ENCODE measurements at regions not wholly inside any gene's neighbourhood (a gene's known extent, or its start where the extent isn't known, plus 50 kb on each side); places are given as distances from the start of the nearest gene placed in this dataset.

DNA sequence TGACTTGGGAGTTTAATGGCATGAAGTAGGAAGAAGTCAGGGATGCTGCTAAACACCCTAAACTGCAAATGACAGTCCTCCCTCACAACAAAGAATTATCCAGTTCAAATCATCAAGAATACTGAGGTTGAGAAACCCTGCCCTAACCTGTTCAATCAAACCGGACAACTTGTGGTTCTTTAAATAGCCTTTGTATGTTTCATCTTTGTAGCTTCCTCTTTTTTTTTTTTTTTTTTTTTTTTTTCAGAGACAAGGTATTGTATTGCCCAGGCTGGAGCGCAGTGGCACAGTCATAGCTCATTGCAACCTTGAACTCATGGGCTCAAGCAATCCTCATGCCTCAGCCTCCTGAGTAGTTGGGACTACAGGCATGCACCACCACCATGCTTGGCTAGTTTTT is 52.5 kb upstream of the TTC29 start:
- H3K4me1 Mint-ChIP-seq: no peaks in the 10 kb centered on the region
- no peak overlapping the region for H3K4me3 Mint-ChIP-seq
- H3K27ac Mint-ChIP-seq: no peak overlapping the region
- H3K27me3 Mint-ChIP-seq: no peaks in the 10 kb centered on the region
- H3K36me3 Mint-ChIP-seq (ENCODE audit: low read depth): no peaks in the 10 kb centered on the region
- H3K9me3 Mint-ChIP-seq: peaks cover 5% of the 10 kb centered on the region
- intact Hi-C loops (cut with micrococcal nuclease): no loop called here
- DNase-seq: no peak

DNA sequence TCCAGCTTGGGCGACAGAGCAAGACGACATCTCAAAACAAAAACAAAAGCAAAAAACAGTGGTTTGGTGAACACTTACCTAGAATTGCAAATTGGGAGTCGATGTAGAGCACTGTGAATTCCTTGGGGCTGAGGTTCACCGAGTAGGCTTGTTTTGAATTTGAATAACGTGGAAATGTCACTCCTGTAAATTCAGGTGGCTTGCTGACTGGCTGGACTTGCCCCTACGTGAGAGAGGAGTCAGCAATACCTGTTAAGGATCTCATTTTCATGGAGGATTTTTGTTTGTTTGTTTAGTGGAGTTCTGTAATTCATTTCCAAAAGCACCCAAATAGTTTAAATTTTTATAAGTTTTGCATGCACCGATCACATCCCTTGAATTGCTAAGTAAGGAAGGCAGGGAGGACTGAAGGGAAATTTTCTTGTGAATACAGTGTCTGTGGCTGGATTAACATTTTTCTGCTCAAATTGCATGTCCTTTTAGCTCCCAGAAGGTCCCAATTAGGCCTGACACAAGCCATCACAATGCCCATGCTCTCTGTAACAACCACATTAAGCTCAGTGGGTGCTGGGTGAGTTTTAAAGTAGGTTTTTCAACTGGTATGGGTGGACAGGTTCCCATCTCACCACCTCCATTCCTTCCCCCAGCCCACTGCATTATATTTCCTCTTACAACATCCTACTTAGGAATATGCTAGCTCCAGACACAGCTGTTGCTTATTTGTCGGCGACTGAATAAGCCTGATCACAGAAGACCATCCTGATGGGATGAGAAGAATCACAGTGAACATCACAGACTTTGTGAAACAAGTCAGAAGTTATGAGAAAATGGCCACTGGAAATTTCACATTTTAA is 58.5 kb upstream of the TTC29 start:
- intact Hi-C loops (cut with micrococcal nuclease): no loop called here
- Mint-ChIP-seq H3K27me3 (no peaks in the 10 kb centered on the region), H3K27ac (no peak overlapping the region), H3K36me3 (ENCODE audit: low read depth) (no peaks in the 10 kb centered on the region), H3K4me3 (no peak overlapping the region), H3K9me3 (no peaks in the 10 kb centered on the region), H3K4me1 (no peaks in the 10 kb centered on the region)
- peak; percentile 10 for DNase-seq

DNA sequence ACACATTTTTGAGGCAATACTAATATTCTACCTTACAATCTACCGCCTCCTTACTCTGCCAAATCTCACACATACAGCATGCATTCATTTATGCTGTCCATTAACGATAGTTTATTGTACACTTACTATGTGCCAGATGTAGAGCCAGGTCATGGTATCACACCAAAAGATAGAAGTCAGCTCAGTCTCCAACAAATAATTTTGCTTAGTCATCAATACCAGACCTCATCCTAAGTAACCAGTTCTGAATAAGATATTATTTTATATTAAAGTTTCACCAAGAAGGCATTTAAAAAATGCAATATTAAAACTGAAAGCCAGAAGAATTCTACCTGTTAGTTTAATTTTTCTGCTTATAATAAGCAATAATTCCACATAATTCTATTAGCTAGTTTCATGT is 60.6 kb upstream of the TTC29 start:
- Mint-ChIP-seq H3K27me3 (no peaks in the 10 kb centered on the region), H3K27ac (no peak overlapping the region), H3K9me3 (no peaks in the 10 kb centered on the region), H3K36me3 (ENCODE audit: low read depth) (no peaks in the 10 kb centered on the region), H3K4me1 (no peaks in the 10 kb centered on the region), H3K4me3 (no peak overlapping the region)
- no peak for DNase-seq
- intact Hi-C loops (cut with micrococcal nuclease): no loop called here

DNA sequence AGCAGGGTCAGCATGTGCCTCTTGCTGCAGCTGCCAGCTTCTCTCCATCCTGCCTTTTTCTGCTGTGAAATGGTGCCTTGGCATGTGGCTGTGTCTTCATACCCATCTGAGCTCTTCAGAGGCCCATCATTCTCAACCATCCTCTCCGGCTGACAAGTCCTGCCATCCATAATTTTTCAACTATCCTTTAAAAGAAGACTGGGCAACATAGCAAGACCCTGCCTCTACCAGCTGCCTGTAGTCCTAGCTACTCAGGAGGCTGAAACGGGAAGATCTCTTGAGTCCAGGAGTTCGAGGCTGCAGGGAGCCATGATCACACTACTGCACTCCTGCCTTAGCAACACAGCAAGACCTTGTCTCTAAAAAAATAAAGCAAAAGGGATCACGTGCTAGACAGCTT is 64.2 kb upstream of the TTC29 start:
- H3K4me1 Mint-ChIP-seq: no peaks in the 10 kb centered on the region
- DNase-seq: no peak
- H3K27me3 Mint-ChIP-seq: peaks cover 2% of the 10 kb centered on the region
- H3K4me3 Mint-ChIP-seq: no peak overlapping the region
- H3K36me3 Mint-ChIP-seq (ENCODE audit: low read depth): no peaks in the 10 kb centered on the region
- intact Hi-C loops (cut with micrococcal nuclease): no loop called here
- H3K27ac Mint-ChIP-seq: no peak overlapping the region
- H3K9me3 Mint-ChIP-seq: no peaks in the 10 kb centered on the region

DNA sequence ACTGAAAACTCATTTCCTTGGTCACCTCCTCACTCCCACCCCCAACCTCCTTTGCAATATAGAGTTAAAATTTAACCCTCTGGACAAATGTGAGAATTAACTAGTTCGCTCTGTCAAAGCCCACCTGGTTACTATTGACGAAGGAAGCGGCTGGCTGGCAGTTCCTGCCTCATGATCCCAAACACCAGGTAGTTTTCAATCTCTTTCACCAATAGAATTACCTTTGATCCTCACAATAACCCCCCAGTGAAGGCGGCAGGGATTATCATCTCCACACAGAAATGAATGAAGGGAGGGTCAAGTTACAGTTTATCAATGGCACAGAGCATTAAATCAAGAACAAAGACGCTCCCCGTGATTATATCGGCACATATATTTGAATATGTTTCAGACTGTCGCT is 65.7 kb upstream of the TTC29 start:
- no peak for DNase-seq
- Mint-ChIP-seq H3K9me3 (no peaks in the 10 kb centered on the region), H3K27ac (no peak overlapping the region), H3K4me3 (no peak overlapping the region), H3K27me3 (peaks cover 2% of the 10 kb centered on the region), H3K4me1 (no peaks in the 10 kb centered on the region), H3K36me3 (ENCODE audit: low read depth) (no peaks in the 10 kb centered on the region)
- intact Hi-C loops (cut with micrococcal nuclease): no loop called here

DNA sequence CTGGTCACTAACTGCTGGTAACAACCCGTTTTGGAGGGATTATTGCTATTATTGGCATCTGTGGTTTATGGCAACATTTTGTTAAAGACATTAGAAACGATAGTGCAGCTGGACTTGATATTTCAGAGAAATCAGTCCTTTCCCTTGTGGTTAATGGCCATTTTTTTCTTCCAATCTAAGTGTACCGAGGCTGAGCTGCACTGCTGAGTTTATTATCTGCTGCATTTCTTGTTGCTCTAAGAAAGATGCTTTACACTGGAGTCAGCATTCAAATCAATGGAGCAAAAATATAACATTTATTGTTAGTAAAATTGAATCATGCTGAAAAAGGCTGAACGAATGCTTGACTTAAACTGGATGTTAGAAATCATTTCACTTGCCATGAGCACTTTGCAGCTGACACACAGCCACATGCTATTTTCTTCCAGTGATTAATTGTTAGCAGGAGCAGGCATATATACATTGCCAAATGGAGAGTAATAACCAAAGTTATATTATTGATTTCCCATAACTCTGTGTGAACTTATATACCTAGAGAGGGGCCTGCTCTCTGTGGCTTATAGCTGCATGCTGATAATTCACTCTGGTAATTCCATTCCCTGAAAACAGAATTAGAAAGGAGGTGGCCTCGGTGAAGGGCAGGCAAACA is 66.5 kb upstream of the TTC29 start:
- peaks cover 2% of the 10 kb centered on the region for H3K27me3 Mint-ChIP-seq
- no peak overlapping the region for H3K27ac Mint-ChIP-seq
- intact Hi-C loops (cut with micrococcal nuclease): no loop called here
- DNase-seq: no peak
- no peaks in the 10 kb centered on the region for H3K4me1 Mint-ChIP-seq
- H3K4me3 Mint-ChIP-seq: no peak overlapping the region
- no peaks in the 10 kb centered on the region for H3K9me3 Mint-ChIP-seq
- H3K36me3 Mint-ChIP-seq (ENCODE audit: low read depth): no peaks in the 10 kb centered on the region

DNA sequence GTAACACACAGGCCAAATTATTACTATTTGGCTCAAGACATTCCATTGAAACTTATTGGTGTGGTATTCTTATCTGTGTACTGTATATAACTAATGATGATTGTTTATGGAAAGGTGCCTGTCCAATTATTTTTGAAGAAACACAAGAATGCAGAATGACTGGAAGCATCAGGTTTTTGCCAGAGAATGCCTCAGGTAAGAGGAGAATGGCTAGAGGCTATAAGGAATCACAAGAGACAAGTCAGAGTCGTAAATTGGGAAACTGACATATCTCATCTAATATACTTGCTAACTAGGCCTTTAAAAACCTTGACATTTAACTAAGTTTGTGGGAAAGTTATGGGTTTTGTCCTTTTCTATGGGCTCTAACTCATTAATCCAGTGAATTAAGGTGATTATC is 69.3 kb upstream of the TTC29 start:
- Mint-ChIP-seq H3K27ac (no peak overlapping the region), H3K27me3 (peaks cover 2% of the 10 kb centered on the region), H3K9me3 (no peaks in the 10 kb centered on the region), H3K4me1 (no peaks in the 10 kb centered on the region), H3K36me3 (ENCODE audit: low read depth) (no peaks in the 10 kb centered on the region), H3K4me3 (no peak overlapping the region)
- intact Hi-C loops (cut with micrococcal nuclease): no loop called here
- DNase-seq: no peak

DNA sequence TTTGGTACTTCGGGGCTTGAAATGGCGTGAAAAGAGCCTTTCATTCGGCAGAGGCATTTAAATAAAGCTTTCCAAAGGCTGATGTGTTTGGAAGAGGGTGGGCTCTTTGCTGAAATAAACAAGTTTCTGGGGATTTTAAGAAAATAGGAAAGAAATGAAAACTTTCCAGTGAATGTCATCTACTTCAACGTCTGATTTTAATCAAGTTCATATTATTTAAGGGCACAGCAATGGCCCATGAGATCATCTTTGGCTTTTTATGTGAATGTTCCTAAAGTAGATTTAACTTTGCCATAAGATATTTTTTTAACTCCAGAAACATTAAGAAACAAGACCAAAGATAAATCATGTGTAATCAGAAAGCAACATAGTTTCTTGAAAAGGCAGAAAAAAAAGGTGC is 69.8 kb upstream of the TTC29 start:
- intact Hi-C loops (cut with micrococcal nuclease): no loop called here
- no peaks in the 10 kb centered on the region for H3K9me3 Mint-ChIP-seq
- H3K27me3 Mint-ChIP-seq: peaks cover 2% of the 10 kb centered on the region
- H3K27ac Mint-ChIP-seq: no peak overlapping the region
- no peak for DNase-seq
- H3K4me3 Mint-ChIP-seq: no peak overlapping the region
- no peaks in the 10 kb centered on the region for H3K4me1 Mint-ChIP-seq
- H3K36me3 Mint-ChIP-seq (ENCODE audit: low read depth): no peaks in the 10 kb centered on the region

DNA sequence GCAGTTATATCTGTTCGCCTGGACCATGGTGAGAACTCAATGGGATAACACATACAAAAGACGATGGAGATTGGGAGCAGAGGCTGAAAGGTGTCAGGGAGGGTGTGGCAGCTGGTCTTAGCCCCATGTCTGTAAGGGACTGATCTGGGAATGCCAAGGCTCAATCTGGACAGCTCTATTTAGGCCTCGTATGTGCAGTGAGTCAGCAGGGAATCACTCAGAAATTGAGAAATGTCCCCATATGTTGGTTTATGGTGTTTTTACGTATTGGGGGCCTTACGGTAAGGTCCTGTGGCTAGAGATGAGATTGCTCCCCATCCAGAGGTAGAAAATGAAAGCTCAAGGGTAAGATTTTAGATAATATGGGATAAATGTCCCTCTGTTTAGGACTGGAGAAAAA is 71.4 kb upstream of the TTC29 start:
- intact Hi-C loops (cut with micrococcal nuclease): no loop called here
- no peak for DNase-seq
- H3K9me3 Mint-ChIP-seq: no peaks in the 10 kb centered on the region
- H3K27ac Mint-ChIP-seq: no peak overlapping the region
- H3K27me3 Mint-ChIP-seq: no peaks in the 10 kb centered on the region
- H3K4me1 Mint-ChIP-seq: no peaks in the 10 kb centered on the region
- H3K36me3 Mint-ChIP-seq (ENCODE audit: low read depth): no peaks in the 10 kb centered on the region
- H3K4me3 Mint-ChIP-seq: no peak overlapping the region

DNA sequence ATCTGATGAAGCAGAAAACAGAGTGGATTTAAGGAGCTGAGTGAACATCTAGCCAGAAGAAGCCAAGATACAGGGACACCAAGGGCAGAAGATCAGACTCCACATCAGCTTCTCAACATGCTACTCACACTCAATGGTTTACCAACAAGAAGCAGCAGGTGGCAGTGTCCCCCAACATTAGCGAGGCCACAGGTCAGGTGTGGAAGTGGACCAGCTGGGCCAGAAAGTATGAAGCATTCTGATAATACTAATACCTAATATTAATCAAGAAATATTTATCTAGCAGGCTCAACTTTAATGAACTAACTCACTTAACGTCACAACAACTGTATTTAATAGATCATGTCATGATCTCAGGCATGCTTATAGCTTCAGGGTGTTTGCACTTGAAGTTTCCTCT is 73.4 kb upstream of the TTC29 start:
- DNase-seq: peak; percentile 85
- Mint-ChIP-seq H3K27me3 (peaks cover 2% of the 10 kb centered on the region), H3K4me3 (no peak overlapping the region), H3K36me3 (ENCODE audit: low read depth) (no peaks in the 10 kb centered on the region), H3K27ac (no peak overlapping the region), H3K9me3 (no peaks in the 10 kb centered on the region), H3K4me1 (no peaks in the 10 kb centered on the region)
- intact Hi-C loops (cut with micrococcal nuclease): loop anchor here (1.0 kb wide), 1 partner anchor 78 kb away; no protein-coding TSS in a partner anchor

DNA sequence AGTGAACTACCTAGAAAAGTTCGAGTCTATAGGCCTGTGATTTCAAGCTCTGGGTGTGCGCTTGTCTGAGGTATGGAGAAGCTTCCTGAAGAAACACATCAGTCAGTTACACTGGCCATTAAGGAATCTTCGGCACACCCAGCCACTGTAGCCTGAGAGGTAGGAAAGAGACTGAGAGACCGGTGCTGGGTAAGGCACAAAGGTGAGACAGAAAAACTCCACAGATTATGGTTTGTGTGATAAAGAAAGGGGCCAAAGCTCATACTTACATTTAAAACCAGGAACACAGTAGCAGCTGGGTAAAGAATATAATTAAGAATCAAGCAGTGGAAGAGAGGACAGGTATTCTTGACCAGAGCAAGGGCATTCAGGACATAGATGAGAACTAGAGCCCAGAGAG is 74.8 kb upstream of the TTC29 start:
- no peaks in the 10 kb centered on the region for H3K9me3 Mint-ChIP-seq
- no peak overlapping the region for H3K27ac Mint-ChIP-seq
- H3K27me3 Mint-ChIP-seq: peaks cover 2% of the 10 kb centered on the region
- no peaks in the 10 kb centered on the region for H3K4me1 Mint-ChIP-seq
- H3K4me3 Mint-ChIP-seq: no peak overlapping the region
- H3K36me3 Mint-ChIP-seq (ENCODE audit: low read depth): no peaks in the 10 kb centered on the region
- no peak for DNase-seq
- intact Hi-C loops (cut with micrococcal nuclease): no loop called here

DNA sequence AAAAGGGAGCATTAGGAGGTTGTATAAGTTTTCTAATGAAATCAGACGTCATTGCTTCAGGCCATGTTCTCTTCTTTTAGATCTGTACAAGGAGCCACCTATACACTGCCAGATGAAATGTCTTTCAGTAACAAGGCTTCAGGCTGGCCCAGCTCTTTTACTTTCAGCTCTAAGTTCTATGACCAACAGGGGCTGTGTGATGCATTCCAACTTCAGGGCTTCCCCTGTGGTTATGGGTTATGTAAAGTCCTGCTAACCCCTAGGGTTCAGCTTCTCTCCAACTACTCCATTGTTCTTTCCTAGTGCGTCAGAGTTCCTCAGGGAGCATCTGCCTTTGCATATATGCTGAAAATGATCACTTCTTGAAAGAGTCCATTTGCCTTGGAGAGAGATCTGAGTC is 79.4 kb upstream of the TTC29 start:
- no peak for DNase-seq
- Mint-ChIP-seq H3K4me3 (no peak overlapping the region), H3K4me1 (no peaks in the 10 kb centered on the region), H3K27ac (no peak overlapping the region), H3K27me3 (peaks cover 2% of the 10 kb centered on the region), H3K36me3 (ENCODE audit: low read depth) (no peaks in the 10 kb centered on the region), H3K9me3 (no peaks in the 10 kb centered on the region)
- intact Hi-C loops (cut with micrococcal nuclease): no loop called here

DNA sequence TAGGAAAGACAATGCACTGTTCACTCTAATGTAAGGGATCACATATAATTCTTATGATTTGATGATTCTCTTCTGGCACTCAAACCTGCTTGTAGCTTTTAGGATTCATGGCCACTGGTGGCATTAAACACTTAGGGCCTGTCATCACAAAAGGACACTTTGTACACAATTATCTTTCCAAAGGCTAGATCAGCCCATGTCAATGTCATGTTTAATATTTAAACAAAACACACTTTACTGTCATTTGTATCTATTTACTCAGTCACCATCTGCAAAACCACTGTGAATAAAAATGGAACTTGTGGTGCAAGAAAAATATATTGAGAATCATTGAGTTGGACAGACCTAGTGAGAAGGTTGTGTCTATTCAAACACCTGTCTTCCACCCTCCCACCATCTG is 83.6 kb upstream of the TTC29 start:
- no peaks in the 10 kb centered on the region for H3K36me3 Mint-ChIP-seq (ENCODE audit: low read depth)
- H3K4me3 Mint-ChIP-seq: no peak overlapping the region
- no peak overlapping the region for H3K27ac Mint-ChIP-seq
- no peak for DNase-seq
- peaks cover 7% of the 10 kb centered on the region for H3K27me3 Mint-ChIP-seq
- intact Hi-C loops (cut with micrococcal nuclease): no loop called here
- no peaks in the 10 kb centered on the region for H3K4me1 Mint-ChIP-seq
- H3K9me3 Mint-ChIP-seq: no peaks in the 10 kb centered on the region

DNA sequence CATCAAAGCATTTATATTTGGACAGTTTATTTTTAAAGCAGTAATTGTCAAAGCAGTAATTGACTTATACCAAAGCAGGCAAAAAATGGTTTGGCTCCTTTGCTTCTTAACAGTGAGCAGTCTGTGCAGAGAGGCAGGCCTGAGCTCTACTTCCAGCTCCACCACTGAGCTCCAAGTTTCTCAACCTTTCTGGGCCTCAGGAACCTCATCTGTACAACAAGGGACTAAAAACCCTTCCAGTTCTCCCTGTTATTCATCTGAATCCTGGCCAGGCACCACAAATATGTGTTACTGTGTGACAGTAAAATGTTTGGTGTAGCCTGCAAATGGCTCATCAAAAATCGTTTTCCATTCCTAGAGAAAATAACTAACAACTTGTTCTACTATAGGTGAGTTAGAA is 88.7 kb upstream of the TTC29 start:
- Mint-ChIP-seq H3K4me3 (no peak overlapping the region), H3K9me3 (no peaks in the 10 kb centered on the region), H3K4me1 (no peaks in the 10 kb centered on the region), H3K36me3 (ENCODE audit: low read depth) (no peaks in the 10 kb centered on the region), H3K27me3 (peaks cover 9% of the 10 kb centered on the region), H3K27ac (no peak overlapping the region)
- intact Hi-C loops (cut with micrococcal nuclease): no loop called here
- no peak for DNase-seq

DNA sequence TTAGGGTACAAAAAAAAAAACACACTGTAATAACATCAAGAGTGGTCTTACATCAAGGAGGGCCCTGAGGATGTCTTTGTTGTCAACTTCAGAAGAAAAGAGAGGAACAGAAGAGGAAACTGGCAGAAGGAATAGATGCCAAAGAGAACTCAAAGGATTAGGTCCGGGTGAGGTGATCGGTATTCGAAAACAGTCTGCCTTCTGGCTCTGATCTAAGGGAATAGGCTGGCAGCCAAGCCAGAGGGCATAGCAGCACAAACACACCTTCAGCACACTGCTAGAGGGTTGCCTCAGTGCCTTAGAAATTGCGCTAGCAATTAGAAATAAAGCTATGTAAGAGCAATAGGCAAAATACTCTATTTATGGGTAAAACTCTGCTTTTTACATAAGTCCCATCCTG is 91.4 kb upstream of the TTC29 start:
- no peaks in the 10 kb centered on the region for H3K4me1 Mint-ChIP-seq
- DNase-seq: no peak
- H3K27ac Mint-ChIP-seq: no peak overlapping the region
- intact Hi-C loops (cut with micrococcal nuclease): no loop called here
- no peaks in the 10 kb centered on the region for H3K9me3 Mint-ChIP-seq
- H3K4me3 Mint-ChIP-seq: no peak overlapping the region
- peaks cover 13% of the 10 kb centered on the region for H3K27me3 Mint-ChIP-seq
- H3K36me3 Mint-ChIP-seq (ENCODE audit: low read depth): no peaks in the 10 kb centered on the region
